Coronary artery (tissue), 2 donors: ENCODE measurements at regions not wholly inside any gene's neighbourhood (a gene's known extent, or its start where the extent isn't known, plus 50 kb on each side); places are given as distances from the start of the nearest gene placed in this dataset.

Experiments
- DNase-seq: peaks from one replicate; pipeline ENCODE4 v3.0.0-alpha.2; 2017; ENCODE audit warnings: low spot score
- H3K27ac ChIP-seq, 2 donors: fragments of 200-600 bp; sonication (generic); one replicate each; pipeline ENCODE4 v1.5.1; 2016 to 2019
- H3K4me3 ChIP-seq: fragments of 200-600 bp; sonication (generic); 2 replicates; pipeline ENCODE4 v1.5.1; 2016; ENCODE audit warnings: mild to moderate bottlenecking, moderate library complexity
- CTCF ChIP-seq: fragments of 200-600 bp; sonication (generic); IDR thresholded peaks from one replicate; pipeline ENCODE4 v1.5.1; 2019; ENCODE audit warnings: antibody characterized with exemption

GRCh38 chr12:124207617-124208016 lies 87.3 kb upstream of the RFLNA start:
- H3K27ac ChIP-seq: no peak overlapping the region
- DNase-seq: no peak
- no peak overlapping the region for H3K4me3 ChIP-seq
- TF ChIP-seq CTCF: no peak

GRCh38 chr12:124208489-124208888 lies 86.4 kb upstream of the RFLNA start:
- no peak for TF ChIP-seq CTCF
- DNase-seq: no peak
- H3K4me3 ChIP-seq: no peak overlapping the region
- H3K27ac ChIP-seq: no peak overlapping the region

DNA sequence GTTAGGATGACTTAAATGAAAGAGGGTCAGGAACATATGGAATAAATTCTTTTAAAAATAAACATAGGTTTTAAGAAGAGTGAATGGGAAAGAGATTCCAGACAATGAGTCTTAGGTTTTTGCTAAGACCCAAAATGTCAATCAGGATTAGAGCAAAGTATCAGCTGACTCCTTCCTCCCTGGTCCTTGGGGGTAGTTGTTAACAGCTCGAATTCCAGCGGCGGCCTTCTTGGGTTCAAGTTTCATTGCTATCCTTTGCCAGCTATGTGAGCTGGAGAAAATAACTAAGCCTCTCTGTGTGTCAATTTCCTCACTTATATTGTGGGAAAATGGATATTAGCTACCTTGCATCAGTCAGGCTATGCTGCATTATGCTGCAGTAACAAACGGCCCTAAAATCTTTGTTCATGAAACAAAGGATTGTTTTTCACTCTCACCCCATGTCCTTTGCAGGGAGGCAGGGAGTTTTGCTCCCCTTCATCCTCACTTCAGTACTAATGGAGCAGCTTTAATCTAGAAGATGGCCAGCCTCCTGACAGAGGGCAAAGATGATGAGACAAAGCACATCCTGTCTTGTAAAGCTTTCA lies 83.8 kb upstream of the RFLNA start:
- no peak for TF ChIP-seq CTCF
- no peak overlapping the region for H3K27ac ChIP-seq
- no peak for DNase-seq

DNA sequence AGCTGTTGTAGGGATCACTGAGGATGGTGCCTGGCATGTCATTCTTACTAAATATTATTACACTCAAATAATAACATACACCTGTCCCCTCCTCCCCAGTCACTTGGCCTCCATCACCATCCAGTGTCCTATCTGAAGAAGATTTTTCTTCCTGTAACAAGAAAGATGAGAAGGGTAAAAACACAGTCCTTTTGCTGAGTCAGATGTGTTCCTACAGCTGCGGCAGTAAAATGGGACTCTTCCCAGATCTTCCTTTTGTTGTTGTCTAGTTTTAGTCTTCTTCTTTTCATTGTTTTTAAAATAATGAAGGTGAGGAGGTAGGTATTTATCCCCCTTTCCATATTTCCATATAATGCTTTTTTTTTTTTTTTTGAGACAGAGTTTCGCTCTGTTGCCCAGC lies 83.1 kb upstream of the RFLNA start:
- Histone ChIP-seq H3K4me3 (no peak overlapping the region), H3K27ac (no peak overlapping the region)
- no peak for TF ChIP-seq CTCF

More for the DNA sequence above, 83.8 kb upstream of the RFLNA start:
- H3K4me3 ChIP-seq: no peak overlapping the region

DNA sequence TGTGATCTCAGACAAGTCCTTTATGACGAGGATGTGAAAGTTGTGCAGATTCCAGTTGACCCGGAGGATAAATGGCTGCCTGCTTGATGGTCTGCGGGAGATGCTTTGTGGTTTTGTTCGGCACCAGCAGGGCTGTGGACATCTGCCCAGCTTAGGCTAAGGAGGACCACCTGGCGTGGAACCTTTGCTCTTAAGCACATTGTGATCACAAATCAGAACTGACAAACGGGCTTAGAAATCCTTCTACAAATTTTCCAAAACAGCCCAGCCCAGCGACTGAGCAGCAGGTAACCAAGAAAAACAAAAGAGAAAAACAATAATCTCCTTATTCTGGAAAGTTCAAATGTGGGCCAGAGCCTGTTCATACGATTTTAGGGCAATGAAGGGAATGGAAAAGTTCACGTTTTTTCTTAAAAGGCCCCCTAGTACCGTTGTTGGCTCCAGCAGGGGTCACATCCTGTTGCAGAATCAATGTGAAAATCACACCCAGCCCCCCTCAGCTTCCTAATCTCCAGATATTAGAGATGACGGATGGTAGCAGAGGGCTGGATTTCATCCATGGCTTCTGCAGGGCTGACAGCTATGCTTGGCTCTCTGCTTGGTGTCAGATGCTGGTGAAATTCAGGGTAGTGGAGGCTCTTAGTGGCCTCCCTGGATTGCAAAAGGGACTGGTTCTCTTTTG lies 81.1 kb upstream of the RFLNA start:
- Histone ChIP-seq H3K27ac (no peak overlapping the region), H3K4me3 (no peak overlapping the region)
- TF ChIP-seq CTCF: no peak
- no peak for DNase-seq

More for the DNA sequence above, 83.1 kb upstream of the RFLNA start:
- DNase-seq: no peak

DNA sequence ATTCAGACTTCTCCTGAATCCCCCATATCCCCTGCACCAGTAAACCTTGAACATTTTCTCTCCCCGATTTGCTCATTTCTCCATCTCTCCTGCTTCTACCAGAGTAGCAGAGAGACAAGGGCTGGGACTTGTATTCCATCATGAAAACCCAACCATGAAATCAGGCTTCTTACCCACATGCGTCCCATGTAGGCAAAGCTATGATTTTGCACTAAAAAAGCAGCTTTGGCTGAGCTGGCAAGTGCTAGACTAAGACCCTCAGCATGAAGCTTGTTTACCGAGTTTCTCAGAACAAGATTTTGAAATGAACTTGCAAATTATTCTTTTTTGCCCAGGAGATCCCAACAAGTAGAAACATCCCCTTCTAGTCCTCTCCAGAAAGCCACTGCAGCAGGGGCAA lies 80.3 kb upstream of the RFLNA start:
- Histone ChIP-seq H3K4me3 (no peak overlapping the region), H3K27ac (no peak overlapping the region)
- no peak for DNase-seq
- no peak for TF ChIP-seq CTCF

DNA sequence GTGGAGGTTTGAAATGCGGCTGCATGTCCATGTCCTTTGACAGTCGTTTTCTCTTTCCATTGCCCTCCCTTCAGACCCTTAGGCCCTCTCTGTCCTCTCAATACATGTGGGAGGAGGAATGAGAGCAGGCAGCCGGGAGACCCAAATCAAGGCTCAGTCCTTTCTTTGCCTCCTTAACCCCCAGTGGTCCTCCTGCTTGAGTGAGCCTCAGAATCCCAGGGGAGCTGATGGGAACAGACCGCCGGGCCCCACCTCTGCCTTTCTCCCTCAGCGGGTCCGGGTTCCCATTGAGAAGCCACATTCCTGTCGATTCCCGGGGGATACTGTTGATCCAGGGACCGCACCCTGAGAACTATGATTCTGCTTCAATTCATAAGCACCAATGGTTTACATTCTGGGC lies 77.9 kb upstream of the RFLNA start:
- Histone ChIP-seq H3K27ac (no peak overlapping the region), H3K4me3 (no peak overlapping the region)
- DNase-seq: no peak
- no peak for TF ChIP-seq CTCF
